SK-N-SH treated with all-trans-retinoic acid at 6 μM for 48 hours (cell line): ENCODE measurements at regions not wholly inside any gene's neighbourhood (a gene's known extent, or its start where the extent isn't known, plus 50 kb on each side); places are given as distances from the start of the nearest gene placed in this dataset.

Experiments used
- ATAC-seq: fragments of 200-7000 bp; cut with Tn5 transposase; 3 replicates; pipeline ENCODE4 v1.9.1; 2020; ENCODE audit warnings: mild to moderate bottlenecking, moderate library complexity
- ARNTL ChIP-seq: fragments of 450-650 bp; formaldehyde crosslinking; IDR thresholded peaks from 2 replicates; pipeline ENCODE4 v1.5.0; 2020; ENCODE audit warnings: low read depth, mild to moderate bottlenecking, moderate library complexity, borderline replicate concordance
- BACH2 ChIP-seq: fragments of 250-450 bp; sonication (Bioruptor Pico); IDR thresholded peaks from 2 replicates; pipeline ENCODE4 v1.9.0; 2021; ENCODE audit warnings: mild to moderate bottlenecking, borderline replicate concordance
- CREB5 ChIP-seq: fragments of 250-450 bp; sonication (Bioruptor Pico); IDR thresholded peaks from 2 replicates; pipeline ENCODE4 v1.5.1; 2020; ENCODE audit warnings: low read depth, mild to moderate bottlenecking, moderate library complexity
- CSDC2 ChIP-seq: fragments of 250-450 bp; sonication (Bioruptor Pico); IDR thresholded peaks from 2 replicates; pipeline ENCODE4 v1.5.0; 2020; ENCODE audit warnings: mild to moderate bottlenecking, moderate library complexity
- CSRNP3 ChIP-seq: fragments of 250-450 bp; sonication (Bioruptor Pico); IDR thresholded peaks from 2 replicates; pipeline ENCODE4 v1.5.1; 2021; ENCODE audit warnings: mild to moderate bottlenecking, moderate library complexity
- ESRRG ChIP-seq: fragments of 250-450 bp; sonication (Bioruptor Pico); IDR thresholded peaks from 2 replicates; pipeline ENCODE4 v1.6.1; 2021; ENCODE audit warnings: mild to moderate bottlenecking
- GLIS3 ChIP-seq: fragments of 250-450 bp; sonication (Bioruptor Pico); IDR thresholded peaks from 2 replicates; pipeline ENCODE4 v1.5.0; 2020; ENCODE audit warnings: mild to moderate bottlenecking, moderate library complexity
- OSR1 ChIP-seq: fragments of 250-450 bp; sonication (Bioruptor Pico); IDR thresholded peaks from 2 replicates; pipeline ENCODE4 v1.8.0; 2022; ENCODE audit warnings: moderate library complexity, mild to moderate bottlenecking, inconsistent platforms
- PATZ1 ChIP-seq: fragments of 250-450 bp; sonication (Bioruptor Pico); IDR thresholded peaks from 2 replicates; pipeline ENCODE4 v1.8.0; 2020; ENCODE audit warnings: mild to moderate bottlenecking, moderate library complexity, borderline replicate concordance
- POU6F1 ChIP-seq: fragments of 250-450 bp; sonication (Bioruptor Pico); IDR thresholded peaks from 2 replicates; pipeline ENCODE4 v1.8.0; 2021; ENCODE audit warnings: low read depth, mild to moderate bottlenecking, moderate library complexity, borderline replicate concordance
- PPARA ChIP-seq: fragments of 250-450 bp; sonication (Bioruptor Pico); IDR thresholded peaks from 2 replicates; pipeline ENCODE4 v1.5.0; 2020; ENCODE audit warnings: mild to moderate bottlenecking, borderline replicate concordance
- RARB ChIP-seq: fragments of 250-450 bp; sonication (Bioruptor Pico); IDR thresholded peaks from 2 replicates; pipeline ENCODE4 v1.8.0; 2021; ENCODE audit warnings: mild to moderate bottlenecking, moderate library complexity
- SNAI2 ChIP-seq: fragments of 250-450 bp; sonication (Bioruptor Pico); IDR thresholded peaks from 2 replicates; pipeline ENCODE4 v1.5.0; 2020; ENCODE audit warnings: mild to moderate bottlenecking, moderate library complexity
- TCF4 ChIP-seq: fragments of 250-450 bp; sonication (Bioruptor Pico); IDR thresholded peaks from 2 replicates; pipeline ENCODE4 v1.8.0; 2021; ENCODE audit warnings: mild to moderate bottlenecking, moderate library complexity, borderline replicate concordance
- TOX ChIP-seq: fragments of 250-450 bp; sonication (Bioruptor Pico); IDR thresholded peaks from 2 replicates; pipeline ENCODE4 v1.8.0; 2021; ENCODE audit warnings: mild to moderate bottlenecking, moderate library complexity, borderline replicate concordance
- TSHZ2 ChIP-seq: fragments of 250-450 bp; sonication (Bioruptor Pico); IDR thresholded peaks from 2 replicates; pipeline ENCODE4 v1.5.0; 2020; ENCODE audit warnings: mild to moderate bottlenecking, moderate library complexity
- ZC3H10 ChIP-seq: fragments of 250-450 bp; sonication (Bioruptor Pico); IDR thresholded peaks from 2 replicates; pipeline ENCODE4 v1.5.1; 2021; ENCODE audit warnings: mild to moderate bottlenecking, moderate library complexity
- ZFP3 ChIP-seq: fragments of 250-450 bp; sonication (Bioruptor Pico); IDR thresholded peaks from 2 replicates; pipeline ENCODE4 v1.5.0; 2020; ENCODE audit warnings: mild to moderate bottlenecking, moderate library complexity
- ZFP30 ChIP-seq: fragments of 450-650 bp; formaldehyde crosslinking; IDR thresholded peaks from 2 replicates; pipeline ENCODE4 v1.5.0; 2022; ENCODE audit warnings: mild to moderate bottlenecking, moderate library complexity
- ZNF565 ChIP-seq: fragments of 450-650 bp; formaldehyde crosslinking; conservative IDR thresholded peaks from 2 replicates; pipeline ENCODE4 v1.5.0; 2020; ENCODE audit warnings: low read depth, mild to moderate bottlenecking, moderate library complexity
- ZNF70 ChIP-seq: fragments of 450-650 bp; formaldehyde crosslinking; IDR thresholded peaks from 2 replicates; pipeline ENCODE4 v1.5.0; 2020; ENCODE audit warnings: mild to moderate bottlenecking, moderate library complexity
- ZNF8 ChIP-seq: fragments of 450-650 bp; formaldehyde crosslinking; IDR thresholded peaks from 2 replicates; pipeline ENCODE4 v1.5.0; 2020; ENCODE audit warnings: mild to moderate bottlenecking, moderate library complexity

GRCh38 chr2:123648956-123649355 is 376.1 kb upstream of the CNTNAP5 start:
- no peak for ATAC-seq
- TF ChIP-seq ZC3H10 (CRISPR knock-in tag) (no peak), RARB (no peak), TCF4 (CRISPR knock-in tag) (no peak), PPARA (no peak), ESRRG (CRISPR knock-in tag) (no peak), CREB5 (CRISPR knock-in tag) (no peak), CSDC2 (CRISPR knock-in tag) (no peak), ZNF8 (CRISPR knock-in tag) (no peak), TSHZ2 (CRISPR knock-in tag) (no peak), ZNF565 (CRISPR knock-in tag) (no peak), GLIS3 (CRISPR knock-in tag) (no peak)

GRCh38 chr2:123651151-123651550 is 373.9 kb upstream of the CNTNAP5 start:
- TF ChIP-seq RARB, result no peak
- TF ChIP-seq TCF4 (CRISPR knock-in tag), result no peak
- no peak for TF ChIP-seq CSDC2 (CRISPR knock-in tag)
- TF ChIP-seq ZFP3 (CRISPR knock-in tag), result no peak
- no peak for TF ChIP-seq BACH2 (CRISPR knock-in tag)
- no peak for TF ChIP-seq CSRNP3 (CRISPR knock-in tag)
- no peak for ATAC-seq

GRCh38 chr2:123652320-123652719 is 372.8 kb upstream of the CNTNAP5 start:
- TF ChIP-seq ZFP3 (CRISPR knock-in tag) (no peak), TCF4 (CRISPR knock-in tag) (no peak), CREB5 (CRISPR knock-in tag) (no peak), CSRNP3 (CRISPR knock-in tag) (no peak), POU6F1 (no peak), ARNTL (CRISPR knock-in tag) (no peak), SNAI2 (CRISPR knock-in tag) (no peak), CSDC2 (CRISPR knock-in tag) (no peak), ZNF8 (CRISPR knock-in tag) (no peak), TOX (CRISPR knock-in tag) (no peak), GLIS3 (CRISPR knock-in tag) (no peak), ZFP30 (CRISPR knock-in tag) (no peak), ZNF70 (no peak), ESRRG (CRISPR knock-in tag) (no peak), PPARA (no peak), ZNF565 (CRISPR knock-in tag) (no peak), OSR1 (CRISPR knock-in tag) (no peak), RARB (no peak), PATZ1 (CRISPR knock-in tag) (no peak), ZC3H10 (CRISPR knock-in tag) (no peak)
- no peak for ATAC-seq
